Erythroblast (primary cell): ENCODE measurements at regions not wholly inside any gene's neighbourhood (a gene's known extent, or its start where the extent isn't known, plus 50 kb on each side); places are given as distances from the start of the nearest gene placed in this dataset.

ENCODE experiments used
- GATA1 ChIP-seq: IDR thresholded peaks from 2 replicates; pipeline ENCODE4 v1.6.1; 2011; ENCODE audit warnings: low read depth, mild to moderate bottlenecking, control low read depth, low read length, moderate library complexity
- POLR2A ChIP-seq: IDR thresholded peaks from 2 replicates; pipeline ENCODE4 v1.6.1; 2011; ENCODE audit warnings: mild to moderate bottlenecking, low read length

GRCh38 chr16:48901712-48902374 lies 291.9 kb upstream of the N4BP1 start:
- no peak for TF ChIP-seq POLR2A
- no peak for TF ChIP-seq GATA1
